Liver (tissue), 3 donors: ENCODE measurements at regions not wholly inside any gene's neighbourhood (a gene's known extent, or its start where the extent isn't known, plus 50 kb on each side); places are given as distances from the start of the nearest gene placed in this dataset.

Source experiments
- ATF3 ChIP-seq: IDR thresholded peaks from 2 replicates; pipeline ENCODE4 v1.6.1; 2016; ENCODE audit warnings: antibody characterized with exemption
- CTCF ChIP-seq: fragments of 150-350 bp; IDR thresholded peaks from 2 replicates; pipeline ENCODE4 v1.5.1; 2017; ENCODE audit warnings: improper control_type of control experiment, low read depth, low read length; ENCODE audit not compliant: missing input control
- HNF4A ChIP-seq, 2 donors: conservative IDR thresholded peaks; 2 replicates each; pipeline ENCODE4 v1.6.1; 2016; ENCODE audit warnings: antibody characterized with exemption in 2 of 2, mild to moderate bottlenecking in 2 of 2
- JUND ChIP-seq, 2 donors: IDR thresholded peaks; 2 replicates each; pipeline ENCODE4 v1.6.1; 2016; ENCODE audit warnings: antibody characterized with exemption in 2 of 2
- SP1 ChIP-seq: IDR thresholded peaks from 2 replicates; pipeline ENCODE4 v1.6.1; 2018; ENCODE audit warnings: antibody characterized with exemption, mild to moderate bottlenecking
- donor health status: healthy.
- donor health status: healthy.

- no peak for TF ChIP-seq SP1
- no peak for TF ChIP-seq ATF3
- TF ChIP-seq HNF4A (conservative IDR thresholded peaks at IDR 0.05) = no peak
- no peak for TF ChIP-seq CTCF
- no peak for TF ChIP-seq JUND (IDR thresholded peaks at IDR 0.05)
These were observed 146.0 kb upstream of the GPC6 start for GRCh38 chr13:93080587-93080986.
